NCI-H128 (cell line): ENCODE measurements at regions not wholly inside any gene's neighbourhood (a gene's known extent, or its start where the extent isn't known, plus 50 kb on each side); places are given as distances from the start of the nearest gene placed in this dataset.

Experiments
- DNase-seq: peaks from one replicate; lab custom pipeline; 2025; ENCODE audit not compliant: unreplicated experiment; lab: John Stamatoyannopoulos, UW

- DNase-seq, result peak; percentile 82
These were observed 417.0 kb downstream of the TYW1 start for GRCh38 chr7:67413670-67414069.

GRCh38 chr7:67414858-67415257 is 418.2 kb downstream of the TYW1 start:
- no peak for DNase-seq

DNA sequence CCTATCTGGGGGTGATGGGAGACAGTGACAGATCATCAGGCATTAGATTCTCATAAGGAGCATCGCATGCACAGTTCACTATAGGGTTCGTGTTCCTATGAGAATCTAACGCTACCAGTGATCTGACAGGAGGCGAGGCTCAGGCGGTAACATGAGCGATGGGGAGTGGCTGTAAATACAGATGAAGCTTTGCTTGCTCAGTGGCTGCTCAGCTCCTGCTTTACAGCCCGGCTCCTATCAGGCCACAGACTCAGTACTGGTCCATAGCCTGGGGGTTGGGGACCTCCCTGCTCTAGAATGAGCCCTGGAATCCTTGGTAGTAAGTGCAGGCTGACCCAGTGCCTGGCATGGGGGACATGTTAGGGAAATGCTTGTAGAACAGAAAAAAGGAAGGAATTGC is 426.0 kb downstream of the TYW1 start:
- no peak for DNase-seq

DNA sequence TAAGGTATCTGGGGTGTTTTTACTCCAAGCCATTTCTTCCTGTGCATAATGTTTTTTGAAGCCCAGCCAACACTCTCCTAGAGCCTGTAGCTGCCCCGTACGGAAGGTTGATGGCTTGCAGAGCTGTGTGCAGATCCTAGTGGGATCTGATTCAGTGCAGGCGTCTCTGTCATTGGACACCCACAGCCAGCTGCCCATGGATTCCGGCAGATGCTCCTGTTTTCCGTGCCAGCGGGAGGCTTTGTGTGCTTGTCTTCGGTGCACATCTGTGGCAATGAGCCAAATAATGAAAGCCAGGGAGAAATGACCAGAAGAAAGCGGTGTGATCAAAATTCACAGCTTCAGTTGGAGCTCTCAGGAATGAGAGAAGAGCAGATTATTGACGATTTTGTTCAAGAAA is 426.4 kb downstream of the TYW1 start:
- DNase-seq, result peak; percentile 51

DNA sequence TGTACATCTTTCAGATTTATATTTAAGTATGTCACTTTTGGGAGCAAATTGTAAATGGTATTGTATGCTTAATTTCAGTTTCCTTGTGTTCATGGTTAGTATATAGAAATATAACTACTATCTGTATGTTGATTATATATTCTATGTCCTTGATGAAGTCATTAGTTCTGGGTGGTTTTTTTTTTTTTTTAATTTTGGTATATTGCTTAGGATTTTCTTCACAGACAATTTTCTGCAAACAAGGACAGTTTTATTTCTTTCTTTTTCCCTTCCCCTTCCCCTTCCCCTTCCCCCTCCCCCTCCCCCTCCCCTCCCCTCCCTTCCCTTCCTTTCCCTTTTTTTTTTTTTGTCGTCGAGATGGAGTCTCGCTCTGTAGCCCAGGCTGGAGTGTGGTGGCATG is 430.0 kb downstream of the TYW1 start:
- no peak for DNase-seq

DNA sequence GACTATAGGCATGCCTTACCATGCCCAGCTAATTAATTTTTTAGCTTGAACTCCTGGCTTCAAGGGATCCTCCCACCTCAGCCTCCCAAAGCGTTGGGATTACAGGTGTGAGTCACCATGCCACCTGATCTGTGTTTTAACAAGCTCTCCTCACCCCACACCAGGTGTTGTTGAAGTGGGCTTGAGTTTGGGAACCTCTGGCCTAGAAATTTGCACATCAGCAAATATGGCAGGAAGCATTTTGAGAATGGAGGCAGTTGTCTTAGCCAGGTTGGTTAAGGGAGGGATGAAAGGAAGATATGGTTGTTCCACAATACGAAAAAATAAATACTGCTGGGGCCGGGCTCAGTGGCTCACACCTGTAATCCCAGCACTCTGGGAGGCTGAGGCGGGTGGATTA is 433.1 kb downstream of the TYW1 start:
- DNase-seq, result no peak

DNA sequence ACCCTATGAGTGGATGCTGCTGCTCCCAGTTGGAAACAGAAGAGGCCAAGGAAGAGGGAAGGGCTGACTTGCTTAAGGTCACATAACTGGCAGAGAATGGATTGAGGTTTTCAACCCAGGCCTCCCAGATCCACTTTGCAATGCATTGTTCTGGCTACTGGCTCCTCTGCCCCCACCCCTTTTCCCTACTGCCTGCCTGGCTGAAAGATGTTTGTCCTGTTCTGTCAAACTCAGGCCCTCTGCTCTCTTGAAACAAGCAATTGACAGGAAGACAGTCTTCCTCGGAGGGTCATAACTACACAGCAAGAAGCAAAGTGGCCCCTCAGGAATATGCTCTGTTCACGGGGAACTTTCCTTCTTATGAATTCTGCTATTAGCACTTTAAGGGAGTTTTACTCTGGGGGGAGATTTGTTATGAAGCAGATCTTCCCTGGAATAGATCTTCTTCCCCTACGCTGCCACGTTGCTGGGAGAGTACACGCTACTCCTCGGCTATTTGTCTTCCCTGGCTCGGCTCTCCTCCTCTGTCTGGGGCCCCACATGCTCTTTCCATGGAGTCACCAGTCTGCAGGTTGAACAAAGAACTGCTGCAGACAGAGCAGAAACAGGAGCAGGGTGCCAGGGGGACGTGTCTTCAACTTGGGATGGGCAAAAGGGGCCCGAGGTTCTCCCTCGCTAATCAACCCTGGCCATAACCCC is 436.1 kb downstream of the TYW1 start:
- DNase-seq, result no peak

DNA sequence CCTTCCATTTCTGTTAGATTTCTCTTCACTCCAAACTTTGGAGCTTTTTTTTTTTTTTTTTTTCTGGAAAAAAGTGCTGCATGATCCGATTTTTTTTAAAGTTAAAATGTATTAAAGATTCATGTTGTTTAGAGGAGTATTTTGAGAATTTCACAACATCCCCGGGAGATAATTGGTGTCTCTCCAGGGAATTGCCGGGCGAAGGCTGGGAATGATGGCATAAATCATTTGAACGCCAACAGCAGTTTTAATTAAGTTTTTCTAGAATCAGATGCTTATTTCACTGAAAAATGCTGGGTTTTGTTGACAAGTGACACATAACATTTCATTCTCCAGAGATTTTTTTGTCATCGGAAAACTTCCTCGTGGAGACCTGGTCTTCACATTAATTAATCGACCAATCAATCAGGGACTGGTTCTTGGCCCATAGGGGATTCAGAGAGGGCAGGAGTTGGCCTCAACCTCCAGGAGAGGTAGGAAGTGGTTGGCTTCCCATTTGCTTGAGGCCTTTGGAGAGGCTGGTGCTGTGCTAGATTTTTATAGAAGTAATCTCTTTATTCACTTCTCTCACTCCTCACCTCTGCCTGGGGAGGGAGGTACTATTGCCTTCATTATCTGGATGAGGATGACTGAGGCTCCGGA is 439.4 kb downstream of the TYW1 start:
- no peak for DNase-seq

DNA sequence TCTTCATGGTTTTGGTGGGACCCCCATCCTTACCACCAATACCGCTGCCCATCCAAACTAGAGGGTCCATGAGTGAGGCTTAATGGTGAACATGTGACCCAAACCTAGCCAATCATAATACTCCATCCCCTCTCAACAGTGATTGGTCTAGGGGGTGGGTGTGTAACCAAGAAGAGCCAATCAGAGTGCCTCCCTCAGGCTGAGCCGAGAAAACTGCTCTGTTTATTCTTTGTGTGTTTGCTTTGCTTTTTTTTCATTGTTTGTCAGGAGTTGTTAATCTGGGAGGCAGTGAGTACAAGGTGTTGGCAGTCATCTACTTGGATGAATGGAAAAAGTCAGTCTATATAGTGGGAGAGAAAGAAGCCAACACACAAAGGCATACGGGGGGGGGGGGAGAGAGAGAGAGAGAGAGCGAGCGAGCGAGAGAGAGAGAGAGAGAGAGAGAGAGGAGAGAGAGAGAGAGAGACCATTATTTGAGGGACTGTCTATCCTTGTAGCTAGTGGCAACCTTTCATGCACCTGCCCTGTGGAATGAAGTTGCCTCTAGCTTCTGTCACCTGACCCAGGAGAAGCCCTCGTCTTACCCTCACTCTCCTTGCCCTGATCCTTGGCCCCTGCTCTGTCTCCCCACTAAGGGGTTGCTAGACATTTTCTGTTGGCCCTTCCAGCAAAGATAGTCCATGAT is 441.7 kb downstream of the TYW1 start:
- DNase-seq, result no peak

GRCh38 chr7:67438913-67439505 is 442.4 kb downstream of the TYW1 start:
- DNase-seq, result no peak

GRCh38 chr7:67440321-67440720 is 443.7 kb downstream of the TYW1 start:
- no peak for DNase-seq

- no peak for DNase-seq
These were observed 449.1 kb downstream of the TYW1 start for GRCh38 chr7:67445728-67446127.

GRCh38 chr7:67447297-67447696 is 450.7 kb downstream of the TYW1 start:
- no peak for DNase-seq

GRCh38 chr7:67448271-67448670 is 451.6 kb downstream of the TYW1 start:
- no peak for DNase-seq

GRCh38 chr7:67450171-67450570 is 453.5 kb downstream of the TYW1 start:
- no peak for DNase-seq

GRCh38 chr7:67451306-67451705 is 454.7 kb downstream of the TYW1 start:
- no peak for DNase-seq

GRCh38 chr7:67452516-67453026 is 455.9 kb downstream of the TYW1 start:
- DNase-seq, result no peak

GRCh38 chr7:67453580-67454380 is 457.1 kb downstream of the TYW1 start:
- DNase-seq, result no peak

DNA sequence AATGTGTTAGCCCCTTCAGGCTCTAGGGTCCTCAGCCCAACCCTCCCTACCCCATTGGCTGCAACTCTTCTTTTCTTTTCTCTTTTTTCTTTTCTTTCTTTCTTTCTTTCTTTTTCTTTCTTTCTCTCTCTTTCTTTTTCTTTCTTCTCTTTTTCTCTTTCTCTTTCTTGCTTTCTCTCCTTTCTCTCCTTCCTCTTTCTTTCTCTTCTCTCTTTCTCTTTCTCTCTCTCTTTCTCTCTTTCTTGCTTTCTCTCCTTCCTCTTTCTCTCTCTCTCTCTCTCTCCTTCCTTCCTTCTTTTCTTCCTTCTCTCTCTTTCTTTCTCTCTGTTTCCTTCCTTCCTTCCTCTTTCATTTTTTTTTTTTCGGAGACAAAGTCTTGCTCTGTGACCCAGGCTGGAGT is 458.9 kb downstream of the TYW1 start:
- no peak for DNase-seq

- no peak for DNase-seq
These were observed 466.2 kb downstream of the TYW1 start for GRCh38 chr7:67462781-67463191.

GRCh38 chr7:67463316-67463715 is 466.7 kb downstream of the TYW1 start:
- no peak for DNase-seq
